ENCODE measurements at regions not wholly inside any gene's neighbourhood (a gene's known extent, or its start where the extent isn't known, plus 50 kb on each side); places are given as distances from the start of the nearest gene placed in this dataset.

- TF ChIP-seq CTCF (IDR thresholded peaks at IDR 0.05) (no peak), POLR2A (IDR thresholded peaks at IDR 0.05) (no peak), POLR2AphosphoS5 (IDR thresholded peaks at IDR 0.05) (no peak)
These were observed 1325.8 kb upstream of the PRMT6 start for GRCh38 chr1:105730701-105731100.
